SK-N-SH treated with all-trans-retinoic acid at 6 μM for 48 hours (cell line): ENCODE measurements at regions not wholly inside any gene's neighbourhood (a gene's known extent, or its start where the extent isn't known, plus 50 kb on each side); places are given as distances from the start of the nearest gene placed in this dataset.
"Not testable (repeated sequence)": the region's sequence is repeated elsewhere in the genome, so short reads cannot be mapped to it uniquely, and the experiment has no call there.

Experiments
- CSDC2 ChIP-seq: fragments of 250-450 bp; sonication (Bioruptor Pico); IDR thresholded peaks from 2 replicates; pipeline ENCODE4 v1.5.0; 2020; ENCODE audit warnings: mild to moderate bottlenecking, moderate library complexity
- OSR1 ChIP-seq: fragments of 250-450 bp; sonication (Bioruptor Pico); IDR thresholded peaks from 2 replicates; pipeline ENCODE4 v1.8.0; 2022; ENCODE audit warnings: moderate library complexity, mild to moderate bottlenecking, inconsistent platforms
- PPARA ChIP-seq: fragments of 250-450 bp; sonication (Bioruptor Pico); IDR thresholded peaks from 2 replicates; pipeline ENCODE4 v1.5.0; 2020; ENCODE audit warnings: mild to moderate bottlenecking, borderline replicate concordance
- SNAI2 ChIP-seq: fragments of 250-450 bp; sonication (Bioruptor Pico); IDR thresholded peaks from 2 replicates; pipeline ENCODE4 v1.5.0; 2020; ENCODE audit warnings: mild to moderate bottlenecking, moderate library complexity
- TOX ChIP-seq: fragments of 250-450 bp; sonication (Bioruptor Pico); IDR thresholded peaks from 2 replicates; pipeline ENCODE4 v1.8.0; 2021; ENCODE audit warnings: mild to moderate bottlenecking, moderate library complexity, borderline replicate concordance
- ZFP3 ChIP-seq: fragments of 250-450 bp; sonication (Bioruptor Pico); IDR thresholded peaks from 2 replicates; pipeline ENCODE4 v1.5.0; 2020; ENCODE audit warnings: mild to moderate bottlenecking, moderate library complexity
- ZFP30 ChIP-seq: fragments of 450-650 bp; formaldehyde crosslinking; IDR thresholded peaks from 2 replicates; pipeline ENCODE4 v1.5.0; 2022; ENCODE audit warnings: mild to moderate bottlenecking, moderate library complexity
- ZNF565 ChIP-seq: fragments of 450-650 bp; formaldehyde crosslinking; conservative IDR thresholded peaks from 2 replicates; pipeline ENCODE4 v1.5.0; 2020; ENCODE audit warnings: low read depth, mild to moderate bottlenecking, moderate library complexity
- ZNF8 ChIP-seq: fragments of 450-650 bp; formaldehyde crosslinking; IDR thresholded peaks from 2 replicates; pipeline ENCODE4 v1.5.0; 2020; ENCODE audit warnings: mild to moderate bottlenecking, moderate library complexity
- TF ChIP-seq, protein P1 (sequence below): fragments of 250-450 bp; sonication (Bioruptor Pico); IDR thresholded peaks from 2 replicates; pipeline ENCODE4 v1.8.0; 2021; ENCODE audit warnings: low read depth, mild to moderate bottlenecking, moderate library complexity, borderline replicate concordance
- TF ChIP-seq, protein P2 (sequence below): fragments of 250-450 bp; sonication (Bioruptor Pico); IDR thresholded peaks from 2 replicates; pipeline ENCODE4 v1.5.1; 2021; ENCODE audit warnings: mild to moderate bottlenecking, moderate library complexity
- TF ChIP-seq, protein P3 (sequence below): fragments of 250-450 bp; sonication (Bioruptor Pico); IDR thresholded peaks from 2 replicates; pipeline ENCODE4 v1.8.0; 2020; ENCODE audit warnings: mild to moderate bottlenecking, moderate library complexity, borderline replicate concordance

DNA sequence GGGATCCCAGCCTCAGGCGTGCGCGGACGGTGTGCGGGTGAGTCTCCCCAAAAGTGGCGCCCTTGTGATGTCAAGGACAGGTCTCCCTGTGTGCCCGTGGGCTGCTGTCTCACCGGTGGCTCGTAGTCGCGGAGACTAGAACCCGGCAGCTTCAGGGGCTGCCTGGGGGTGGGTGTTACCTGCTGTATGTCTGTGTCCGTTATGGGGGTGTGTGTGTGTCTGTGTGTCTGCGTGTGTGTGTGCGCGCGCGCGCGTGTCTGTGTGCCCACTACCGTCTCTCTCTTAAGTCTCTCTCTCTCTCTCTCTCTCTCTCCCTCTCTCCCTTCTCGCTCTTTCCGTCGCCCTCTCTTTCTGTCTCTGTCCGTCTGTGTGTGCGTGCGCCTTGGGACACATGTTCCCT is 170.0 kb upstream of the ZNG1F start:
- TF ChIP-seq OSR1 (CRISPR knock-in tag); CSDC2 (CRISPR knock-in tag); ZFP3 (CRISPR knock-in tag); ZFP30; TOX; PPARA (CRISPR knock-in tag); SNAI2; ZNF565; ZNF8 (CRISPR knock-in tag): not testable (repeated sequence)
- TF ChIP-seq, protein P1, sequence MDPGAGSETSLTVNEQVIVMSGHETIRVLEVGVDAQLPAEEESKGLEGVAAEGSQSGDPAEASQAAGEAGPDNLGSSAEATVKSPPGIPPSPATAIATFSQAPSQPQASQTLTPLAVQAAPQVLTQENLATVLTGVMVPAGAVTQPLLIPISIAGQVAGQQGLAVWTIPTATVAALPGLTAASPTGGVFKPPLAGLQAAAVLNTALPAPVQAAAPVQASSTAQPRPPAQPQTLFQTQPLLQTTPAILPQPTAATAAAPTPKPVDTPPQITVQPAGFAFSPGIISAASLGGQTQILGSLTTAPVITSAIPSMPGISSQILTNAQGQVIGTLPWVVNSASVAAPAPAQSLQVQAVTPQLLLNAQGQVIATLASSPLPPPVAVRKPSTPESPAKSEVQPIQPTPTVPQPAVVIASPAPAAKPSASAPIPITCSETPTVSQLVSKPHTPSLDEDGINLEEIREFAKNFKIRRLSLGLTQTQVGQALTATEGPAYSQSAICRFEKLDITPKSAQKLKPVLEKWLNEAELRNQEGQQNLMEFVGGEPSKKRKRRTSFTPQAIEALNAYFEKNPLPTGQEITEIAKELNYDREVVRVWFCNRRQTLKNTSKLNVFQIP (CRISPR knock-in tag) = not testable (repeated sequence)
- TF ChIP-seq, protein P2, sequence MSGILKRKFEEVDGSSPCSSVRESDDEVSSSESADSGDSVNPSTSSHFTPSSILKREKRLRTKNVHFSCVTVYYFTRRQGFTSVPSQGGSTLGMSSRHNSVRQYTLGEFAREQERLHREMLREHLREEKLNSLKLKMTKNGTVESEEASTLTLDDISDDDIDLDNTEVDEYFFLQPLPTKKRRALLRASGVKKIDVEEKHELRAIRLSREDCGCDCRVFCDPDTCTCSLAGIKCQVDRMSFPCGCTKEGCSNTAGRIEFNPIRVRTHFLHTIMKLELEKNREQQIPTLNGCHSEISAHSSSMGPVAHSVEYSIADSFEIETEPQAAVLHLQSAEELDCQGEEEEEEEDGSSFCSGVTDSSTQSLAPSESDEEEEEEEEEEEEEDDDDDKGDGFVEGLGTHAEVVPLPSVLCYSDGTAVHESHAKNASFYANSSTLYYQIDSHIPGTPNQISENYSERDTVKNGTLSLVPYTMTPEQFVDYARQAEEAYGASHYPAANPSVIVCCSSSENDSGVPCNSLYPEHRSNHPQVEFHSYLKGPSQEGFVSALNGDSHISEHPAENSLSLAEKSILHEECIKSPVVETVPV (CRISPR knock-in tag) = not testable (repeated sequence)
- TF ChIP-seq, protein P3, sequence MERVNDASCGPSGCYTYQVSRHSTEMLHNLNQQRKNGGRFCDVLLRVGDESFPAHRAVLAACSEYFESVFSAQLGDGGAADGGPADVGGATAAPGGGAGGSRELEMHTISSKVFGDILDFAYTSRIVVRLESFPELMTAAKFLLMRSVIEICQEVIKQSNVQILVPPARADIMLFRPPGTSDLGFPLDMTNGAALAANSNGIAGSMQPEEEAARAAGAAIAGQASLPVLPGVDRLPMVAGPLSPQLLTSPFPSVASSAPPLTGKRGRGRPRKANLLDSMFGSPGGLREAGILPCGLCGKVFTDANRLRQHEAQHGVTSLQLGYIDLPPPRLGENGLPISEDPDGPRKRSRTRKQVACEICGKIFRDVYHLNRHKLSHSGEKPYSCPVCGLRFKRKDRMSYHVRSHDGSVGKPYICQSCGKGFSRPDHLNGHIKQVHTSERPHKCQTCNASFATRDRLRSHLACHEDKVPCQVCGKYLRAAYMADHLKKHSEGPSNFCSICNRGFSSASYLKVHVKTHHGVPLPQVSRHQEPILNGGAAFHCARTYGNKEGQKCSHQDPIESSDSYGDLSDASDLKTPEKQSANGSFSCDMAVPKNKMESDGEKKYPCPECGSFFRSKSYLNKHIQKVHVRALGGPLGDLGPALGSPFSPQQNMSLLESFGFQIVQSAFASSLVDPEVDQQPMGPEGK (CRISPR knock-in tag) = not testable (repeated sequence)
